IMR-90 (cell line): ENCODE measurements at regions not wholly inside any gene's neighbourhood (a gene's known extent, or its start where the extent isn't known, plus 50 kb on each side); places are given as distances from the start of the nearest gene placed in this dataset.

Source experiments
- CEBPB ChIP-seq: IDR thresholded peaks from 2 replicates; pipeline ENCODE4 v1.6.1; 2012; ENCODE audit warnings: low read depth, low read length, improper control_type of control experiment
- MXI1 ChIP-seq: IDR thresholded peaks from 2 replicates; pipeline ENCODE4 v1.6.1; 2012; ENCODE audit warnings: low read depth, mild to moderate bottlenecking, low read length, moderate library complexity, borderline replicate concordance
- RAD21 ChIP-seq: IDR thresholded peaks from 2 replicates; pipeline ENCODE4 v1.6.1; 2012; ENCODE audit warnings: low read length, improper control_type of control experiment
- RCOR1 ChIP-seq: IDR thresholded peaks from 2 replicates; pipeline ENCODE4 v1.6.1; 2012; ENCODE audit warnings: mild to moderate bottlenecking, low read length, improper control_type of control experiment; ENCODE audit not compliant: insufficient replicate concordance
- SMC3 ChIP-seq: fragments of 150-350 bp; IDR thresholded peaks from 2 replicates; pipeline ENCODE4 v1.6.1; 2016; ENCODE audit warnings: low read depth, mild to moderate bottlenecking, antibody characterized with exemption, low read length, moderate library complexity
- TF ChIP-seq, protein P1 (sequence below): conservative IDR thresholded peaks from 2 replicates; pipeline ENCODE4 v1.5.1; 2012; ENCODE audit warnings: mild to moderate bottlenecking, low read depth, low read length, improper control_type of control experiment

DNA sequence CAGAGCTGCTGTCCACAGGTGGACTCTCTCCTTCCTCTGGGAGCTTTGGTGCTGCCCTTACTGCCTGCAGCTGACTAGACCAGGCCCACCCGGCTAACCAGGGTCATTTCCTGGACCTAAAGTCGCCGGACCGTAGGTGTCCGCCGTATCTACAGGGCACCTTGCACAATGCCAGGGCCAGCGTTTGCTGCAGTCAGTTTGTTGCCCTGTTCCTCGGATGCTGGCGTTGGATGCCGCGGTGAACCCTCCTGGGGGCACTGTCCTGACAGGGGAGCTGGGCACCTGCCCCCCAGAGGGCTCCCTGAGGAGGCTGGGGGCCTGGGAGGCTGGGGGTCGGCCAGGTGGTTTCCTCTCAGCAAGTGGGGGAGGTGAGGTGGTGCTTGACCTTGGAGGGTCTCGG lies 96.6 kb downstream of the UNCX start:
- no peak for TF ChIP-seq CEBPB
- no peak for TF ChIP-seq RCOR1
- TF ChIP-seq, protein P1, sequence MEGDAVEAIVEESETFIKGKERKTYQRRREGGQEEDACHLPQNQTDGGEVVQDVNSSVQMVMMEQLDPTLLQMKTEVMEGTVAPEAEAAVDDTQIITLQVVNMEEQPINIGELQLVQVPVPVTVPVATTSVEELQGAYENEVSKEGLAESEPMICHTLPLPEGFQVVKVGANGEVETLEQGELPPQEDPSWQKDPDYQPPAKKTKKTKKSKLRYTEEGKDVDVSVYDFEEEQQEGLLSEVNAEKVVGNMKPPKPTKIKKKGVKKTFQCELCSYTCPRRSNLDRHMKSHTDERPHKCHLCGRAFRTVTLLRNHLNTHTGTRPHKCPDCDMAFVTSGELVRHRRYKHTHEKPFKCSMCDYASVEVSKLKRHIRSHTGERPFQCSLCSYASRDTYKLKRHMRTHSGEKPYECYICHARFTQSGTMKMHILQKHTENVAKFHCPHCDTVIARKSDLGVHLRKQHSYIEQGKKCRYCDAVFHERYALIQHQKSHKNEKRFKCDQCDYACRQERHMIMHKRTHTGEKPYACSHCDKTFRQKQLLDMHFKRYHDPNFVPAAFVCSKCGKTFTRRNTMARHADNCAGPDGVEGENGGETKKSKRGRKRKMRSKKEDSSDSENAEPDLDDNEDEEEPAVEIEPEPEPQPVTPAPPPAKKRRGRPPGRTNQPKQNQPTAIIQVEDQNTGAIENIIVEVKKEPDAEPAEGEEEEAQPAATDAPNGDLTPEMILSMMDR = no peak
- no peak for TF ChIP-seq SMC3
- TF ChIP-seq RAD21 = no peak
- TF ChIP-seq MXI1 = no peak
